Mesenchymal stem cell (in vitro differentiated cells and primary cell): ENCODE measurements at regions not wholly inside any gene's neighbourhood (a gene's known extent, or its start where the extent isn't known, plus 50 kb on each side); places are given as distances from the start of the nearest gene placed in this dataset.

Experiments used
- DNase-seq: peaks from one replicate; pipeline ENCODE4 v3.0.0-alpha.2; 2013
- H2AFZ ChIP-seq: one replicate; pipeline ENCODE4 v1.6.1; 2013; ENCODE audit warnings: low read depth, mild to moderate bottlenecking, control low read depth, inconsistent platforms, low read length, moderate library complexity
- H2AK5ac ChIP-seq: 2 replicates; pipeline ENCODE4 v1.6.1; 2013; ENCODE audit warnings: low read length, moderate library complexity, mild to moderate bottlenecking, inconsistent platforms; ENCODE audit not compliant: severe bottlenecking
- H2BK120ac ChIP-seq: one replicate; pipeline ENCODE4 v1.6.1; 2013; ENCODE audit warnings: low read depth, mild to moderate bottlenecking, inconsistent platforms, low read length, moderate library complexity
- H2BK12ac ChIP-seq, 2 experiments: one replicate each; pipeline ENCODE4 v1.6.1; 2013; ENCODE audit warnings: inconsistent platforms in 2 of 2, low read length in 2 of 2, mild to moderate bottlenecking in 2 of 2, moderate library complexity in 2 of 2, control low read depth in 1 of 2
- H2BK15ac ChIP-seq: one replicate; pipeline ENCODE4 v1.6.1; 2013; ENCODE audit warnings: mild to moderate bottlenecking, low read depth, inconsistent platforms; ENCODE audit not compliant: poor library complexity, severe bottlenecking
- H2BK5ac ChIP-seq: 2 replicates; pipeline ENCODE4 v1.6.1; 2013; ENCODE audit warnings: low read depth, mild to moderate bottlenecking, low read length, control low read depth, inconsistent platforms; ENCODE audit not compliant: poor library complexity, severe bottlenecking
- H3K14ac ChIP-seq, 2 experiments: one replicate each; pipeline ENCODE4 v1.6.1; 2013; ENCODE audit warnings: inconsistent platforms in 2 of 2, low read length in 2 of 2, control low read depth in 1 of 2, mild to moderate bottlenecking in 1 of 2, moderate library complexity in 1 of 2
- H3K18ac ChIP-seq, 2 experiments: one replicate each; pipeline ENCODE4 v1.6.1; 2013; ENCODE audit warnings: inconsistent platforms in 2 of 2, low read length in 2 of 2, control low read depth in 1 of 2, low read depth in 1 of 2, mild to moderate bottlenecking in 1 of 2
- H3K23ac ChIP-seq, 2 experiments: one replicate each; pipeline ENCODE4 v1.6.1; 2013; ENCODE audit warnings: inconsistent platforms in 2 of 2, low read length in 2 of 2, mild to moderate bottlenecking in 2 of 2, moderate library complexity in 2 of 2, control low read depth in 1 of 2
- H3K27ac ChIP-seq: 2 replicates; pipeline ENCODE4 v1.5.1; 2013; ENCODE audit warnings: mild to moderate bottlenecking, moderate library complexity, low read length, control low read depth, inconsistent platforms; ENCODE audit not compliant: poor library complexity, severe bottlenecking
- H3K27me3 ChIP-seq, 2 experiments: 2 replicates each; pipeline versions ENCODE4 v1.6.1 to v1.7.0; 2013; ENCODE audit warnings: low read length in 2 of 2, mild to moderate bottlenecking in 2 of 2, moderate library complexity in 2 of 2, control low read depth in 1 of 2, inconsistent platforms in 1 of 2; ENCODE audit not compliant: control insufficient read depth in 1 of 2, insufficient read depth in 1 of 2
- H3K36me3 ChIP-seq, 2 experiments: 2 replicates each; pipeline versions ENCODE4 v1.6.1 to v1.7.0; 2013; ENCODE audit warnings: low read length in 2 of 2, control low read depth in 1 of 2, inconsistent platforms in 1 of 2, low read depth in 1 of 2, mild to moderate bottlenecking in 1 of 2; ENCODE audit not compliant: insufficient read depth in 2 of 2, control insufficient read depth in 1 of 2
- H3K4ac ChIP-seq, 2 experiments: one replicate each; pipeline ENCODE4 v1.6.1; 2013; ENCODE audit warnings: inconsistent platforms in 2 of 2, low read length in 2 of 2, mild to moderate bottlenecking in 2 of 2, moderate library complexity in 2 of 2, control low read depth in 1 of 2, low read depth in 1 of 2
- H3K4me1 ChIP-seq: 2 replicates; pipeline ENCODE4 v1.6.1; 2013; ENCODE audit warnings: low read depth, low read length, control low read depth; ENCODE audit not compliant: control insufficient read depth, insufficient read depth
- H3K4me2 ChIP-seq: 2 replicates; pipeline ENCODE4 v1.6.1; 2013; ENCODE audit warnings: low read length, mild to moderate bottlenecking, inconsistent platforms; ENCODE audit not compliant: poor library complexity, severe bottlenecking
- H3K4me3 ChIP-seq, 2 experiments: 2 replicates each; pipeline versions ENCODE4 v1.5.1 to v1.7.0; 2013; ENCODE audit warnings: low read length in 2 of 2, mild to moderate bottlenecking in 2 of 2, control low read depth in 1 of 2, low read depth in 1 of 2; ENCODE audit not compliant: insufficient read depth in 1 of 2
- H3K79me1 ChIP-seq: replicated peaks from 2 replicates; pipeline ENCODE4 v1.6.1; 2013; ENCODE audit warnings: mild to moderate bottlenecking, control low read depth, low read length, inconsistent platforms; ENCODE audit not compliant: poor library complexity, severe bottlenecking
- H3K9ac ChIP-seq: 2 replicates; pipeline ENCODE4 v1.7.0; 2013; ENCODE audit warnings: mild to moderate bottlenecking, low read length, moderate library complexity
- H3K9me3 ChIP-seq: 2 replicates; pipeline ENCODE4 v1.7.0; 2013; ENCODE audit warnings: mild to moderate bottlenecking, low read length; ENCODE audit not compliant: control insufficient read depth
- H4K8ac ChIP-seq: one replicate; pipeline ENCODE4 v1.6.1; 2013; ENCODE audit warnings: inconsistent platforms, mild to moderate bottlenecking, low read length, moderate library complexity
- H4K91ac ChIP-seq: one replicate; pipeline ENCODE4 v1.6.1; 2013; ENCODE audit warnings: mild to moderate bottlenecking, low read length, inconsistent platforms
- WGBS: methylation state at CpG from one replicate; pipeline ENCODE4 v1.1.7; 2013; ENCODE audit warnings: mixed read lengths; 5-methylcytosine and 5-hydroxymethylcytosine counted together

DNA sequence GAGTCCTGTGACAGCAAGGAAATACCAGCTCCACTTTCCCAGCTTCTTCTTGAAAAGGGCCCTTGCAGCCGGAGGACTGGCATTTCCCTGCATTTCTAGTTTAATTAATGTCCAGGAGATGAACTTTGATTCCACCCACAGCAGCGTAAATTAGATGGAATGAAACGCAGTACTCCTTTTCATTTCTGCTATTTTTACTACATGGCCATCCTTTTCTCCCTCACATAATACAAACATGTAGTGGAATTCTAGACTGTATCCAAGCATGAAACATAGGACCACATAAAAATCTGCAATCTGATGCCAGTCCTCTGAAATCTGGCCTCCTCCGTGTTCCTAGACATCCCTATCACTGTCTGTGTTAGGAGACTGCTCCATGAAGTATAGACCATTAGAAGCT is 403.2 kb downstream of the NR2F2 start:
- 93% methylated on average over 4 of the region's 4 CpGs for WGBS
- H3K9ac ChIP-seq, result no peak overlapping the region
- H2BK120ac ChIP-seq, result no peak overlapping the region
- no peaks in the 10 kb centered on the region for H3K79me1 ChIP-seq
- H3K4me2 ChIP-seq, result no peak overlapping the region
- no peaks in the 10 kb centered on the region for H3K36me3 ChIP-seq
- no peaks in the 10 kb centered on the region for H3K4me1 ChIP-seq
- H3K23ac ChIP-seq, result no peak overlapping the region
- H2BK15ac ChIP-seq, result no peak overlapping the region
- H2BK12ac ChIP-seq, result no peak overlapping the region
- no peak overlapping the region for H3K18ac ChIP-seq
- H3K9me3 ChIP-seq, result peaks cover 9% of the 10 kb centered on the region
- H3K4ac ChIP-seq, result no peak overlapping the region
- no peak overlapping the region for H4K91ac ChIP-seq
- no peaks in the 10 kb centered on the region for H3K27me3 ChIP-seq
- no peak overlapping the region for H4K8ac ChIP-seq
- no peak overlapping the region for H2BK5ac ChIP-seq
- H2AFZ ChIP-seq, result no peak overlapping the region
- no peak overlapping the region for H3K27ac ChIP-seq
- H2AK5ac ChIP-seq, result no peak overlapping the region
- no peak for DNase-seq
- no peak overlapping the region for H3K4me3 ChIP-seq
- no peak overlapping the region for H3K14ac ChIP-seq

DNA sequence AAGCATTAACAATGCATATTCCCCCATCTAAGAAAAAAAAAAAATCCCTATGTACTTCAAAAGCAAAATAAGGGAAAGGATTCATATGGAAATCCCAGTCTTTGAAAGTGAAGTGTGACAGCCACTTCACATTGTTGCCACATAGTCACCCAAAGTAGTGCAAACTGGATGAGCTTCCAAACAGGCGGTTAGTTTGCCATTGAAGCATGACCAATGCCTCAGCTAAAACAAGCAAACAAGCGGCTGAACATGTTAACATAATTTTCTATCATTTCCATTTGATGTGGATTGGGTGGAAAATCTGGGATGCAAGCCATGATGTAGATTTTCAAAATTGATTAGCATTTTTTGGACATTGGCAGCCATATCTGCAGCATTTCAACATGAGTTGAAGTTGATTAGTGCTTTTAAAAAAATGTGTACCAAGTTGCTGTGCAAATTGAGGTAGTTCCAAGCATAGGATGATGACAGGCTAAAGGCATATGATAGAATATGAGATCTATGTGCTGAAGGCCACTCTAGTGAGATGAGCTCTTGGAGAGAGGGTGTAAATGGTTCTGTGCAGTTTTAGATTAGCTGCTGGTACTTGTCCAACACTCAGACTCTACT is 405.2 kb downstream of the NR2F2 start:
- Histone ChIP-seq H3K14ac (no peak overlapping the region), H2BK15ac (no peak overlapping the region), H3K23ac (no peak overlapping the region), H3K27ac (no peak overlapping the region), H3K9me3 (peaks cover 9% of the 10 kb centered on the region), H3K36me3 (no peaks in the 10 kb centered on the region), H2BK12ac (no peak overlapping the region), H3K9ac (no peak overlapping the region), H2BK5ac (no peak overlapping the region), H2AFZ (no peak overlapping the region), H2AK5ac (no peak overlapping the region), H3K4me3 (no peak overlapping the region), H3K4me2 (no peak overlapping the region), H3K79me1 (no peaks in the 10 kb centered on the region), H4K91ac (no peak overlapping the region), H3K4ac (no peak overlapping the region), H3K18ac (no peak overlapping the region), H3K27me3 (no peaks in the 10 kb centered on the region), H2BK120ac (no peak overlapping the region), H3K4me1 (no peaks in the 10 kb centered on the region), H4K8ac (no peak overlapping the region)
- WGBS, result 83% methylated on average over 2 of the region's 2 CpGs
- DNase-seq, result no peak

DNA sequence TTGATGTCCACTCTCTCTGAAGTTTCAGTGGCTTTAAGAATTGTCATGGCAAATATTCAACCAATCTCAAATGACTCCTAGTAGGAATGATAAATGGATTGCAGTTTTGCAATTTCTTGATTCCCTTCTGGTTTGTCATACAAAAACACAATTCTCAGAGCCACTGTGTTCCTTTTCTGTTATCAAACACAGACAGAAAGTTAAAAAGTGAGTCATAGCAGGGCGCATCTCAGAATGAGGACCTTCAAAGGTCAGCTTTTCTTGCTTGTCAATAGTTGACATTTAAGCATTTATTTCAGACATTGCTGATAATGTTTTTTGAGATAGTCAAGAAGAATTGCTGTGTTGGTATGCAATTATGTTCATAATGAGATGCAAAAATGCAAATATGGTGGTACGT is 405.9 kb downstream of the NR2F2 start:
- H4K91ac ChIP-seq, result no peak overlapping the region
- H3K4me2 ChIP-seq, result no peak overlapping the region
- H2AK5ac ChIP-seq, result no peak overlapping the region
- no peaks in the 10 kb centered on the region for H3K4me1 ChIP-seq
- no peaks in the 10 kb centered on the region for H3K79me1 ChIP-seq
- no peak overlapping the region for H3K9ac ChIP-seq
- H3K14ac ChIP-seq, result no peak overlapping the region
- no peak overlapping the region for H3K23ac ChIP-seq
- H3K18ac ChIP-seq, result no peak overlapping the region
- peak; percentile 24 for DNase-seq
- no peak overlapping the region for H3K27ac ChIP-seq
- no peaks in the 10 kb centered on the region for H3K27me3 ChIP-seq
- H3K9me3 ChIP-seq, result peaks cover 9% of the 10 kb centered on the region
- H4K8ac ChIP-seq, result no peak overlapping the region
- H3K4ac ChIP-seq, result no peak overlapping the region
- H3K4me3 ChIP-seq, result no peak overlapping the region
- H2BK15ac ChIP-seq, result no peak overlapping the region
- H2BK5ac ChIP-seq, result no peak overlapping the region
- H2BK120ac ChIP-seq, result no peak overlapping the region
- WGBS, result 87% methylated on average over 2 of the region's 2 CpGs
- H2AFZ ChIP-seq, result no peak overlapping the region
- no peak overlapping the region for H2BK12ac ChIP-seq
- H3K36me3 ChIP-seq, result no peaks in the 10 kb centered on the region

DNA sequence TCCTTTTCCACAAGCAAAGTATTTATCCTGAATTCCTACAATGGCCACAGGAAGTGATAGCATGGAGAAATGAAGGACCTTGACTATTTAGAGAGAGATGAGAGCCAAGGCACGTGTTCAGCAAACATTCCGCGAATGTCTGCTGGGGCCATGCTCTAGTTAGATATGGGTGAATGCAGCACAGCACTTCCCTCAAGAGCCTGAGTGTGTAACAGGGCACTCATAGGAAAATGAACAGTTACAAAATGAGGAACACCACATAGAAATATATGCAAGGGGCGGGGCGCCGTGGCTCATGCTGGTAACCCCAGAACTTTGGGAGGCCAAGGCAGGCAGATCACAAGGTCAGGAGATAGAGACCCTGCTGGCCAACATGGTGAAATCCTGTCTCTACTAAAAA is 406.9 kb downstream of the NR2F2 start:
- Histone ChIP-seq H2BK15ac (no peak overlapping the region), H3K36me3 (no peaks in the 10 kb centered on the region), H2BK12ac (no peak overlapping the region), H3K4me1 (no peaks in the 10 kb centered on the region), H3K14ac (no peak overlapping the region), H3K4me2 (no peak overlapping the region), H3K9me3 (peaks cover 9% of the 10 kb centered on the region), H3K27me3 (no peaks in the 10 kb centered on the region), H3K27ac (no peak overlapping the region), H3K79me1 (no peaks in the 10 kb centered on the region), H3K4me3 (no peak overlapping the region), H2AFZ (no peak overlapping the region), H3K4ac (no peak overlapping the region), H2BK120ac (no peak overlapping the region), H2BK5ac (no peak overlapping the region), H4K91ac (no peak overlapping the region), H3K9ac (no peak overlapping the region), H3K23ac (no peak overlapping the region), H4K8ac (no peak overlapping the region), H3K18ac (no peak overlapping the region), H2AK5ac (no peak overlapping the region)
- WGBS, result 87% methylated on average over 6 of the region's 6 CpGs
- DNase-seq, result no peak
